ENCODE measurements at regions not wholly inside any gene's neighbourhood (a gene's known extent, or its start where the extent isn't known, plus 50 kb on each side); places are given as distances from the start of the nearest gene placed in this dataset.
"Not testable (repeated sequence)": the region's sequence is repeated elsewhere in the genome, so short reads cannot be mapped to it uniquely, and the experiment has no call there.

- H3K79me2 ChIP-seq (ENCODE audit: low read length); H2AFZ ChIP-seq (ENCODE audit: low read length); H3K9ac ChIP-seq (ENCODE audit: low read length); H3K4me2 ChIP-seq (ENCODE audit: low read depth, low read length, poor library complexity, severe bottlenecking); H3K27me3 ChIP-seq (ENCODE audit: low read length); H3K9me2 ChIP-seq (replicated peaks; ENCODE audit: insufficient read depth, low read length); H3K4me3 ChIP-seq (ENCODE audit: low read length); H4K20me1 ChIP-seq (ENCODE audit: insufficient read depth, low read depth, low read length); DNase-seq; H3K4me1 ChIP-seq (ENCODE audit: low read length); H3K27ac ChIP-seq (ENCODE audit: low read length); H3K9me3 ChIP-seq (ENCODE audit: low read length); H3K36me3 ChIP-seq (ENCODE audit: insufficient read depth, low read length): not testable (repeated sequence)
These were observed 213.3 kb downstream of the TOX3 start for GRCh38 chr16:52333673-52334072.

GRCh38 chr16:52320930-52321439, 226.0 kb downstream of the TOX3 start:
- 0 out of 2 replicates have a peak, but pooled peaks cover 2% of the 10 kb centered on the region for H3K9me2 ChIP-seq (replicated peaks; ENCODE audit: insufficient read depth, low read length)
- no peaks in the 10 kb centered on the region for H3K36me3 ChIP-seq (ENCODE audit: insufficient read depth, low read length)
- no peak overlapping the region for H3K27ac ChIP-seq (ENCODE audit: low read length)
- no peak for DNase-seq
- H3K9ac ChIP-seq (ENCODE audit: low read length): no peak overlapping the region
- no peaks in the 10 kb centered on the region for H3K4me1 ChIP-seq (ENCODE audit: low read length)
- H3K4me2 ChIP-seq (ENCODE audit: low read depth, low read length, poor library complexity, severe bottlenecking): no peak overlapping the region
- no peaks in the 10 kb centered on the region for H4K20me1 ChIP-seq (ENCODE audit: insufficient read depth, low read depth, low read length)
- no peak overlapping the region for H2AFZ ChIP-seq (ENCODE audit: low read length)
- H3K79me2 ChIP-seq (ENCODE audit: low read length): no peaks in the 10 kb centered on the region
- no peak overlapping the region for H3K4me3 ChIP-seq (ENCODE audit: low read length)
- no peaks in the 10 kb centered on the region for H3K27me3 ChIP-seq (ENCODE audit: low read length)
- H3K9me3 ChIP-seq (ENCODE audit: low read length): no peaks in the 10 kb centered on the region

- Histone ChIP-seq H3K4me3 (ENCODE audit: low read length) (no peak overlapping the region), H3K79me2 (ENCODE audit: low read length) (no peaks in the 10 kb centered on the region), H3K9me3 (ENCODE audit: low read length) (no peaks in the 10 kb centered on the region), H3K9ac (ENCODE audit: low read length) (no peak overlapping the region), H3K4me2 (ENCODE audit: low read depth, low read length, poor library complexity, severe bottlenecking) (no peak overlapping the region), H4K20me1 (ENCODE audit: insufficient read depth, low read depth, low read length) (no peaks in the 10 kb centered on the region), H3K36me3 (ENCODE audit: insufficient read depth, low read length) (no peaks in the 10 kb centered on the region), H3K9me2 (replicated peaks; ENCODE audit: insufficient read depth, low read length) (peaks cover 2% of the 10 kb centered on the region; the same call in 1 of the 2 replicates), H3K4me1 (ENCODE audit: low read length) (no peaks in the 10 kb centered on the region), H3K27me3 (ENCODE audit: low read length) (no peaks in the 10 kb centered on the region), H3K27ac (ENCODE audit: low read length) (no peak overlapping the region), H2AFZ (ENCODE audit: low read length) (no peak overlapping the region)
- no peak for DNase-seq
These were observed 228.5 kb downstream of the TOX3 start for GRCh38 chr16:52318302-52319009.

GRCh38 chr16:52316241-52316640, 230.7 kb downstream of the TOX3 start:
- H3K27me3 ChIP-seq (ENCODE audit: low read length): no peaks in the 10 kb centered on the region
- H2AFZ ChIP-seq (ENCODE audit: low read length): no peak overlapping the region
- H3K9me2 ChIP-seq (replicated peaks; ENCODE audit: insufficient read depth, low read length): peaks cover 2% of the 10 kb centered on the region; the same call in 1 of the 2 replicates
- no peaks in the 10 kb centered on the region for H4K20me1 ChIP-seq (ENCODE audit: insufficient read depth, low read depth, low read length)
- H3K36me3 ChIP-seq (ENCODE audit: insufficient read depth, low read length): no peaks in the 10 kb centered on the region
- H3K4me2 ChIP-seq (ENCODE audit: low read depth, low read length, poor library complexity, severe bottlenecking): no peak overlapping the region
- H3K79me2 ChIP-seq (ENCODE audit: low read length): no peaks in the 10 kb centered on the region
- H3K4me1 ChIP-seq (ENCODE audit: low read length): no peaks in the 10 kb centered on the region
- H3K9ac ChIP-seq (ENCODE audit: low read length): no peak overlapping the region
- no peaks in the 10 kb centered on the region for H3K9me3 ChIP-seq (ENCODE audit: low read length)
- no peak overlapping the region for H3K27ac ChIP-seq (ENCODE audit: low read length)
- H3K4me3 ChIP-seq (ENCODE audit: low read length): no peak overlapping the region
- no peak for DNase-seq

- H3K9me3 ChIP-seq (ENCODE audit: low read length): no peaks in the 10 kb centered on the region
- no peak overlapping the region for H2AFZ ChIP-seq (ENCODE audit: low read length)
- DNase-seq: no peak
- no peaks in the 10 kb centered on the region for H3K27me3 ChIP-seq (ENCODE audit: low read length)
- no peak overlapping the region for H3K9ac ChIP-seq (ENCODE audit: low read length)
- H3K4me2 ChIP-seq (ENCODE audit: low read depth, low read length, poor library complexity, severe bottlenecking): no peak overlapping the region
- no peak overlapping the region for H3K4me3 ChIP-seq (ENCODE audit: low read length)
- H4K20me1 ChIP-seq (ENCODE audit: insufficient read depth, low read depth, low read length): no peaks in the 10 kb centered on the region
- no peak overlapping the region for H3K27ac ChIP-seq (ENCODE audit: low read length)
- no peaks in the 10 kb centered on the region for H3K36me3 ChIP-seq (ENCODE audit: insufficient read depth, low read length)
- H3K79me2 ChIP-seq (ENCODE audit: low read length): no peaks in the 10 kb centered on the region
- peaks cover 1% of the 10 kb centered on the region; the same call in 1 of the 2 replicates for H3K9me2 ChIP-seq (replicated peaks; ENCODE audit: insufficient read depth, low read length)
- H3K4me1 ChIP-seq (ENCODE audit: low read length): no peaks in the 10 kb centered on the region
These were observed 234.2 kb downstream of the TOX3 start for GRCh38 chr16:52312716-52313115.

GRCh38 chr16:52309446-52310416, 237.2 kb downstream of the TOX3 start:
- no peak overlapping the region for H3K4me3 ChIP-seq (ENCODE audit: low read length)
- no peak overlapping the region for H3K4me2 ChIP-seq (ENCODE audit: low read depth, low read length, poor library complexity, severe bottlenecking)
- H3K79me2 ChIP-seq (ENCODE audit: low read length): no peaks in the 10 kb centered on the region
- no peak overlapping the region for H2AFZ ChIP-seq (ENCODE audit: low read length)
- H3K36me3 ChIP-seq (ENCODE audit: insufficient read depth, low read length): no peaks in the 10 kb centered on the region
- H4K20me1 ChIP-seq (ENCODE audit: insufficient read depth, low read depth, low read length): no peaks in the 10 kb centered on the region
- no peaks in the 10 kb centered on the region for H3K27me3 ChIP-seq (ENCODE audit: low read length)
- no peaks in the 10 kb centered on the region for H3K4me1 ChIP-seq (ENCODE audit: low read length)
- DNase-seq: no peak
- no peaks in the 10 kb centered on the region for H3K9me3 ChIP-seq (ENCODE audit: low read length)
- no peak overlapping the region for H3K27ac ChIP-seq (ENCODE audit: low read length)
- no peak overlapping the region for H3K9ac ChIP-seq (ENCODE audit: low read length)
- H3K9me2 ChIP-seq (replicated peaks; ENCODE audit: insufficient read depth, low read length): no peaks in the 10 kb centered on the region; the same call in 1 of the 2 replicates

- Histone ChIP-seq H4K20me1 (ENCODE audit: insufficient read depth, low read depth, low read length) (no peaks in the 10 kb centered on the region), H3K9me3 (ENCODE audit: low read length) (no peaks in the 10 kb centered on the region), H3K27me3 (ENCODE audit: low read length) (no peaks in the 10 kb centered on the region), H3K4me3 (ENCODE audit: low read length) (no peak overlapping the region), H2AFZ (ENCODE audit: low read length) (no peak overlapping the region), H3K27ac (ENCODE audit: low read length) (no peak overlapping the region), H3K4me2 (ENCODE audit: low read depth, low read length, poor library complexity, severe bottlenecking) (no peak overlapping the region), H3K79me2 (ENCODE audit: low read length) (no peaks in the 10 kb centered on the region), H3K9me2 (replicated peaks; ENCODE audit: insufficient read depth, low read length) (no peaks in the 10 kb centered on the region), H3K36me3 (ENCODE audit: insufficient read depth, low read length) (no peaks in the 10 kb centered on the region), H3K4me1 (ENCODE audit: low read length) (no peaks in the 10 kb centered on the region), H3K9ac (ENCODE audit: low read length) (no peak overlapping the region)
- DNase-seq: no peak
These were observed 238.9 kb downstream of the TOX3 start for GRCh38 chr16:52308051-52308450.

- no peaks in the 10 kb centered on the region for H3K36me3 ChIP-seq (ENCODE audit: insufficient read depth, low read length)
- no peak overlapping the region for H3K4me2 ChIP-seq (ENCODE audit: low read depth, low read length, poor library complexity, severe bottlenecking)
- no peak for DNase-seq
- no peak overlapping the region for H3K9ac ChIP-seq (ENCODE audit: low read length)
- H3K79me2 ChIP-seq (ENCODE audit: low read length): no peaks in the 10 kb centered on the region
- H3K27me3 ChIP-seq (ENCODE audit: low read length): no peaks in the 10 kb centered on the region
- H4K20me1 ChIP-seq (ENCODE audit: insufficient read depth, low read depth, low read length): no peaks in the 10 kb centered on the region
- H3K4me3 ChIP-seq (ENCODE audit: low read length): no peak overlapping the region
- H3K9me2 ChIP-seq (replicated peaks; ENCODE audit: insufficient read depth, low read length): no peaks in the 10 kb centered on the region
- no peak overlapping the region for H3K27ac ChIP-seq (ENCODE audit: low read length)
- H2AFZ ChIP-seq (ENCODE audit: low read length): no peak overlapping the region
- no peaks in the 10 kb centered on the region for H3K4me1 ChIP-seq (ENCODE audit: low read length)
- no peaks in the 10 kb centered on the region for H3K9me3 ChIP-seq (ENCODE audit: low read length)
These were observed 245.9 kb downstream of the TOX3 start for GRCh38 chr16:52301026-52301425.

Measured in Karpas-422 (cell line).